ENCODE measurements at regions not wholly inside any gene's neighbourhood (a gene's known extent, or its start where the extent isn't known, plus 50 kb on each side); places are given as distances from the start of the nearest gene placed in this dataset.

DNA sequence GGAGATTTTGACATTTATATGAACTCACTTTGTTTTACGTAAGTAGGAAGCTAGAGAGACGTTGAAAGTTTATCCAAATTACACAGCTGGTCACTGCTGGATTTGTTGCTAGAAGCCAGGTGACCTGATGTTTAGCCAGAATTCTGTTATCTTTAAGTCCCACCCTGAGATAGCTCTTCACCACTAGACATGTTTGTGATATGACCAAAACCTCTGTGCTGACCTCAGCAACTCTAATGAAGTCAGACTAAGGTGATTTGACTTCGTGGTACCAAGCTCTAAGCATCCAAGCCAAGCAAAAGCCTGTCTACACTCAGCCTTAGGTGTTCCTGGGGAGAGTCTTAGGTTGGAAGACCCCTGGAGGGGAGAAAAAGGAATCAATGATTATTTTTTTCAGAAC lies 102.4 kb downstream of the ARRDC4 start:
- TF ChIP-seq EZH2 (IDR thresholded peaks at IDR 0.05; ENCODE audit: borderline replicate concordance, low read depth, low read length, severe bottlenecking) = no peak
- TF ChIP-seq, protein P1, sequence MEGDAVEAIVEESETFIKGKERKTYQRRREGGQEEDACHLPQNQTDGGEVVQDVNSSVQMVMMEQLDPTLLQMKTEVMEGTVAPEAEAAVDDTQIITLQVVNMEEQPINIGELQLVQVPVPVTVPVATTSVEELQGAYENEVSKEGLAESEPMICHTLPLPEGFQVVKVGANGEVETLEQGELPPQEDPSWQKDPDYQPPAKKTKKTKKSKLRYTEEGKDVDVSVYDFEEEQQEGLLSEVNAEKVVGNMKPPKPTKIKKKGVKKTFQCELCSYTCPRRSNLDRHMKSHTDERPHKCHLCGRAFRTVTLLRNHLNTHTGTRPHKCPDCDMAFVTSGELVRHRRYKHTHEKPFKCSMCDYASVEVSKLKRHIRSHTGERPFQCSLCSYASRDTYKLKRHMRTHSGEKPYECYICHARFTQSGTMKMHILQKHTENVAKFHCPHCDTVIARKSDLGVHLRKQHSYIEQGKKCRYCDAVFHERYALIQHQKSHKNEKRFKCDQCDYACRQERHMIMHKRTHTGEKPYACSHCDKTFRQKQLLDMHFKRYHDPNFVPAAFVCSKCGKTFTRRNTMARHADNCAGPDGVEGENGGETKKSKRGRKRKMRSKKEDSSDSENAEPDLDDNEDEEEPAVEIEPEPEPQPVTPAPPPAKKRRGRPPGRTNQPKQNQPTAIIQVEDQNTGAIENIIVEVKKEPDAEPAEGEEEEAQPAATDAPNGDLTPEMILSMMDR (IDR thresholded peaks at IDR 0.05; ENCODE audit: extremely low read depth in 1 of 2, insufficient read depth in 1 of 2, low read depth in 1 of 2, low read length in 2 of 2) = no peak
- TF ChIP-seq POLR2A (IDR thresholded peaks at IDR 0.05; ENCODE audit: low read depth, low read length) = no peak
- TF ChIP-seq JUN (IDR thresholded peaks at IDR 0.05; ENCODE audit: borderline replicate concordance, insufficient read depth, insufficient read length, low read depth) = no peak
- TF ChIP-seq POLR2AphosphoS5 (IDR thresholded peaks at IDR 0.05; ENCODE audit: insufficient read depth, low read depth, low read length) = no peak
- TF ChIP-seq FOS (IDR thresholded peaks at IDR 0.05; ENCODE audit: borderline replicate concordance, insufficient read depth, low read length) = no peak
- TF ChIP-seq, protein P2, sequence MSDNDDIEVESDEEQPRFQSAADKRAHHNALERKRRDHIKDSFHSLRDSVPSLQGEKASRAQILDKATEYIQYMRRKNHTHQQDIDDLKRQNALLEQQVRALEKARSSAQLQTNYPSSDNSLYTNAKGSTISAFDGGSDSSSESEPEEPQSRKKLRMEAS (IDR thresholded peaks at IDR 0.05; ENCODE audit: insufficient read depth, insufficient read length) = no peak
- no peak for TF ChIP-seq MYC (IDR thresholded peaks at IDR 0.05; ENCODE audit: low read depth, low read length)
- no peak for TF ChIP-seq GATA2 (IDR thresholded peaks at IDR 0.05; ENCODE audit: insufficient read depth, insufficient read length, low read depth, low read length)
